Stomach (tissue), 4 donors: ENCODE measurements at regions not wholly inside any gene's neighbourhood (a gene's known extent, or its start where the extent isn't known, plus 50 kb on each side); places are given as distances from the start of the nearest gene placed in this dataset.

Experiments
- CTCF ChIP-seq, 7 experiments: fragments of 450-650 bp in 4 of 7; fragments of 200-600 bp in 3 of 7; sonication (generic) in 3 of 7; IDR thresholded peaks; one replicate each; pipeline ENCODE4 v1.5.1; 2016 to 2019; ENCODE audit warnings: antibody characterized with exemption in 7 of 7, control low read depth in 2 of 7, mild to moderate bottlenecking in 1 of 7
- POLR2A ChIP-seq, 4 donors: fragments of 450-650 bp; IDR thresholded peaks; one replicate each; pipeline ENCODE4 v1.6.1; 2016; ENCODE audit warnings: antibody characterized with exemption in 4 of 4, control low read depth in 2 of 4, mild to moderate bottlenecking in 1 of 4, moderate library complexity in 1 of 4
- POLR2AphosphoS5 ChIP-seq, 3 donors: sonication (generic); formaldehyde crosslinking; IDR thresholded peaks; one replicate each; pipeline ENCODE4 v1.6.1; 2016; ENCODE audit warnings: antibody characterized with exemption in 3 of 3

DNA sequence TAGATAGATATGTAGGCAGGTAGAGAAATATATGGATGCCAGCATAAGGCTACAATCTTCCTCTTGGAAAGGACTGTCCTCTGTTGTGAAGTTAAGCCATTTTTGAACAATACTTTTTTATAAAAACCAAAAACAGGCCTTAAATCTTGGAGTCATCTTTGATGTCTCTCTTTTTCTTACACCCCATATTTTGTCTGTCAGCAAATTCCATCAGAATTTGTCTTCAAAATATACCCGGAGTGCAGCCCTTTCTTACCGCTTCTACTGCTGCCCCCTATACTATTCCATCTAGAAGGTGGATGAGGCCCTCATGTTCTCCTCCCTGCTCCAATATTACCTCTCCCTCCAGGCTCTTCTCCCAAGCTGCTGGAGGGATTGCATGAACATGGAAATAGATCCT is 326.5 kb downstream of the HAPSTR1 start:
- TF ChIP-seq CTCF (IDR thresholded peaks at IDR 0.05) (no peak), POLR2AphosphoS5 (IDR thresholded peaks at IDR 0.05) (no peak), POLR2A (IDR thresholded peaks at IDR 0.05) (no peak)
